ENCODE measurements at regions not wholly inside any gene's neighbourhood (a gene's known extent, or its start where the extent isn't known, plus 50 kb on each side); places are given as distances from the start of the nearest gene placed in this dataset.

DNA sequence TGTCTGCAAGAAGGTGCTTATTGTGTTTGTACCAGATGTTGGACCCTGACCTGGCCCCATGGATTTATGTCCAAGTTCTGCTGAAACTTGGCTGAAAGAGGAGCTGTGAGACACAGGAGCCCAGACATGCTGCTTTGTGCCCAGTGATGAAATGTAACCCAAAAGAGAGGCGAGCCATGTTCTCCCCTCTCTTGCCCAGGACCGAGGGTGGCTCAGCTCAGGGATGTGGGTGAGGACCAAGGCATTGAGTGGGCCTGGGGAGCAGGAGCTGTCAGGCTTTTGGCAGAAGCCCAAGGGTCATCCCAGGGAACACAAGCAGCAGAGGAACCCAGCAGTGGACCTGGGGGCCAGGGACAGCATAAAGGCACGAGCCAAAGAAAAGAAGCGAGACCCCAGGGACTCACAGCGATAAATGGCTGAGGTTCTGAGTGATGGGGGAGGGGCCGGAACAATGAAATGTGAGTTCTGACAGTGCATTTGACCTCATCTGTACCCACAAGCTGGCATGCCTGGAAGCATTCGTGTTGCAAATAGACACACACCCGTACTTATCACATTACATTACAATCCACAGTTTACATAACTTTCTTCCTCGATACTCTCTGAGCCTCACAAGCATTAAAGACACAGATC is 363.4 kb upstream of the JARID2 start:
- no peak for TF ChIP-seq NR1H2 (CRISPR knock-in tag; IDR thresholded peaks at IDR 0.05; ENCODE audit: borderline replicate concordance, low read depth)
- TF ChIP-seq, protein P1, sequence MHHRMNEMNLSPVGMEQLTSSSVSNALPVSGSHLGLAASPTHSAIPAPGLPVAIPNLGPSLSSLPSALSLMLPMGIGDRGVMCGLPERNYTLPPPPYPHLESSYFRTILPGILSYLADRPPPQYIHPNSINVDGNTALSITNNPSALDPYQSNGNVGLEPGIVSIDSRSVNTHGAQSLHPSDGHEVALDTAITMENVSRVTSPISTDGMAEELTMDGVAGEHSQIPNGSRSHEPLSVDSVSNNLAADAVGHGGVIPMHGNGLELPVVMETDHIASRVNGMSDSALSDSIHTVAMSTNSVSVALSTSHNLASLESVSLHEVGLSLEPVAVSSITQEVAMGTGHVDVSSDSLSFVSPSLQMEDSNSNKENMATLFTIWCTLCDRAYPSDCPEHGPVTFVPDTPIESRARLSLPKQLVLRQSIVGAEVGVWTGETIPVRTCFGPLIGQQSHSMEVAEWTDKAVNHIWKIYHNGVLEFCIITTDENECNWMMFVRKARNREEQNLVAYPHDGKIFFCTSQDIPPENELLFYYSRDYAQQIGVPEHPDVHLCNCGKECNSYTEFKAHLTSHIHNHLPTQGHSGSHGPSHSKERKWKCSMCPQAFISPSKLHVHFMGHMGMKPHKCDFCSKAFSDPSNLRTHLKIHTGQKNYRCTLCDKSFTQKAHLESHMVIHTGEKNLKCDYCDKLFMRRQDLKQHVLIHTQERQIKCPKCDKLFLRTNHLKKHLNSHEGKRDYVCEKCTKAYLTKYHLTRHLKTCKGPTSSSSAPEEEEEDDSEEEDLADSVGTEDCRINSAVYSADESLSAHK (CRISPR knock-in tag; IDR thresholded peaks at IDR 0.05; ENCODE audit: borderline replicate concordance) = no peak
- no peak for TF ChIP-seq TCF12 (IDR thresholded peaks at IDR 0.05)
- TF ChIP-seq TCF12 (CRISPR knock-in tag; IDR thresholded peaks at IDR 0.05) = no peak
- TF ChIP-seq ZNF225 (CRISPR knock-in tag; IDR thresholded peaks at IDR 0.05) = no peak
- no peak for TF ChIP-seq POLR2G (IDR thresholded peaks at IDR 0.05; ENCODE audit: low read depth, low read length)
- TF ChIP-seq FOSL2 (CRISPR knock-in tag; IDR thresholded peaks at IDR 0.05) = no peak
- TF ChIP-seq FOXJ3 (CRISPR knock-in tag; IDR thresholded peaks at IDR 0.05; ENCODE audit: borderline replicate concordance) = no peak
- no peak for TF ChIP-seq TOE1 (CRISPR knock-in tag; IDR thresholded peaks at IDR 0.05)
- no peak for TF ChIP-seq ZNF547 (CRISPR knock-in tag; IDR thresholded peaks at IDR 0.05)
- no peak for TF ChIP-seq ZSCAN12 (CRISPR knock-in tag; IDR thresholded peaks at IDR 0.05)
- no peak for TF ChIP-seq REL (CRISPR knock-in tag; conservative IDR thresholded peaks at IDR 0.05)
- TF ChIP-seq POLR2AphosphoS5 (IDR thresholded peaks at IDR 0.05; ENCODE audit: low read depth, low read length) = no peak
- TF ChIP-seq SAFB2 (CRISPR knock-in tag; IDR thresholded peaks at IDR 0.05; ENCODE audit: borderline replicate concordance, low read depth) = no peak
- TF ChIP-seq, protein P2, sequence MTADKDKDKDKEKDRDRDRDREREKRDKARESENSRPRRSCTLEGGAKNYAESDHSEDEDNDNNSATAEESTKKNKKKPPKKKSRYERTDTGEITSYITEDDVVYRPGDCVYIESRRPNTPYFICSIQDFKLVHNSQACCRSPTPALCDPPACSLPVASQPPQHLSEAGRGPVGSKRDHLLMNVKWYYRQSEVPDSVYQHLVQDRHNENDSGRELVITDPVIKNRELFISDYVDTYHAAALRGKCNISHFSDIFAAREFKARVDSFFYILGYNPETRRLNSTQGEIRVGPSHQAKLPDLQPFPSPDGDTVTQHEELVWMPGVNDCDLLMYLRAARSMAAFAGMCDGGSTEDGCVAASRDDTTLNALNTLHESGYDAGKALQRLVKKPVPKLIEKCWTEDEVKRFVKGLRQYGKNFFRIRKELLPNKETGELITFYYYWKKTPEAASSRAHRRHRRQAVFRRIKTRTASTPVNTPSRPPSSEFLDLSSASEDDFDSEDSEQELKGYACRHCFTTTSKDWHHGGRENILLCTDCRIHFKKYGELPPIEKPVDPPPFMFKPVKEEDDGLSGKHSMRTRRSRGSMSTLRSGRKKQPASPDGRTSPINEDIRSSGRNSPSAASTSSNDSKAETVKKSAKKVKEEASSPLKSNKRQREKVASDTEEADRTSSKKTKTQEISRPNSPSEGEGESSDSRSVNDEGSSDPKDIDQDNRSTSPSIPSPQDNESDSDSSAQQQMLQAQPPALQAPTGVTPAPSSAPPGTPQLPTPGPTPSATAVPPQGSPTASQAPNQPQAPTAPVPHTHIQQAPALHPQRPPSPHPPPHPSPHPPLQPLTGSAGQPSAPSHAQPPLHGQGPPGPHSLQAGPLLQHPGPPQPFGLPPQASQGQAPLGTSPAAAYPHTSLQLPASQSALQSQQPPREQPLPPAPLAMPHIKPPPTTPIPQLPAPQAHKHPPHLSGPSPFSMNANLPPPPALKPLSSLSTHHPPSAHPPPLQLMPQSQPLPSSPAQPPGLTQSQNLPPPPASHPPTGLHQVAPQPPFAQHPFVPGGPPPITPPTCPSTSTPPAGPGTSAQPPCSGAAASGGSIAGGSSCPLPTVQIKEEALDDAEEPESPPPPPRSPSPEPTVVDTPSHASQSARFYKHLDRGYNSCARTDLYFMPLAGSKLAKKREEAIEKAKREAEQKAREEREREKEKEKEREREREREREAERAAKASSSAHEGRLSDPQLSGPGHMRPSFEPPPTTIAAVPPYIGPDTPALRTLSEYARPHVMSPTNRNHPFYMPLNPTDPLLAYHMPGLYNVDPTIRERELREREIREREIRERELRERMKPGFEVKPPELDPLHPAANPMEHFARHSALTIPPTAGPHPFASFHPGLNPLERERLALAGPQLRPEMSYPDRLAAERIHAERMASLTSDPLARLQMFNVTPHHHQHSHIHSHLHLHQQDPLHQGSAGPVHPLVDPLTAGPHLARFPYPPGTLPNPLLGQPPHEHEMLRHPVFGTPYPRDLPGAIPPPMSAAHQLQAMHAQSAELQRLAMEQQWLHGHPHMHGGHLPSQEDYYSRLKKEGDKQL (CRISPR knock-in tag; IDR thresholded peaks at IDR 0.05; ENCODE audit: low read depth) = no peak
- no peak for TF ChIP-seq MBNL3 (CRISPR knock-in tag; conservative IDR thresholded peaks at IDR 0.05)
- TF ChIP-seq FIP1L1 (IDR thresholded peaks at IDR 0.05; ENCODE audit: borderline replicate concordance, insufficient read depth, low read depth, low read length) = no peak
- TF ChIP-seq ZNF383 (CRISPR knock-in tag; IDR thresholded peaks at IDR 0.05; ENCODE audit: borderline replicate concordance) = no peak
- Histone ChIP-seq H4K20me1 (ENCODE audit: insufficient read depth, low read length) (no peaks in the 10 kb centered on the region), H3K9ac (ENCODE audit: insufficient read depth, low read depth, low read length) (no peak overlapping the region), H3K9me3 (ENCODE audit: low read length) (no peaks in the 10 kb centered on the region), H3K4me1 (ENCODE audit: insufficient read depth, low read length) (no peaks in the 10 kb centered on the region), H2AFZ (ENCODE audit: low read length) (no peak overlapping the region), H3K79me2 (ENCODE audit: insufficient read depth, low read length) (no peaks in the 10 kb centered on the region), H3K4me3 (replicated peaks in 1 of 3; ENCODE audit: insufficient read depth in 1 of 3, low read depth in 2 of 3, low read length in 3 of 3) (no peak overlapping the region), H3K36me3 (replicated peaks in 1 of 2; ENCODE audit: control insufficient read depth in 1 of 2, insufficient read depth in 2 of 2, low read length in 2 of 2) (no peaks in the 10 kb centered on the region), H3K4me2 (ENCODE audit: low read depth, low read length) (no peak overlapping the region), H3K27ac (ENCODE audit: extremely low read length, insufficient read depth, low read length) (no peak overlapping the region), H3K27me3 (ENCODE audit: control insufficient read depth in 1 of 2, insufficient read depth in 2 of 2, low read length in 2 of 2) (no peaks in the 10 kb centered on the region)
- BruUV-seq (replicated peaks) = no TSS peak
- FAIRE-seq (no peak), DNase-seq (ENCODE audit: low spot score) (no peak), ATAC-seq (no peak)
- intact Hi-C loops (cut with micrococcal nuclease; ENCODE audit: unreplicated experiment) (no loop called here), in situ Hi-C loops (cut with HindIII; ENCODE audit: extremely low pct_ligation_motif_present, low pct_unique_long_range_greater_than_20kb) (no loop called here)
- POLR2A ChIA-PET = no interaction called here
- CTCF ChIA-PET (ENCODE audit: low intra/inter-chr PET ratio, low total read pairs) = no interaction called here
- 28% methylated on average over 9 of the region's 9 CpGs for WGBS (ENCODE audit: low lambda C conversion rate)

Measured in HepG2 (cell line).